WTC11 (cell line): ENCODE measurements at regions not wholly inside any gene's neighbourhood (a gene's known extent, or its start where the extent isn't known, plus 50 kb on each side); places are given as distances from the start of the nearest gene placed in this dataset.

Experiments
- ATAC-seq: fragments of 200-7000 bp; cut with Tn5 transposase; 2 replicates; pipeline ENCODE4 v1.10.0; 2021; ENCODE audit warnings: mild to moderate bottlenecking, moderate library complexity
- CTCF ChIA-PET: fragments of 300-600 bp; sonication (Branson Sonifier 250); formaldehyde crosslinking; loops from one replicate; lab custom pipeline; 2021; ENCODE audit warnings: antibody characterized with exemption; lab: Charles Lee
- POLR2A ChIA-PET: fragments of 350-600 bp; sonication (Branson Sonifier 250); formaldehyde crosslinking; loops from one replicate; lab custom pipeline; 2021; ENCODE audit warnings: antibody characterized with exemption; lab: Charles Lee
- DNase-seq: peaks from one replicate; pipeline ENCODE4 v3.0.0; 2021; ENCODE audit warnings: low spot score
- H3K27ac Mint-ChIP-seq: 2 replicates; pipeline ENCODE4 v1.8.0; 2021; ENCODE audit warnings: mixed read lengths
- H3K27me3 Mint-ChIP-seq: 2 replicates; pipeline ENCODE4 v1.8.0; 2021; ENCODE audit warnings: low read depth, mild to moderate bottlenecking, moderate library complexity, mixed read lengths
- H3K36me3 Mint-ChIP-seq: 2 replicates; pipeline ENCODE4 v1.8.0; 2021; ENCODE audit warnings: mixed read lengths
- H3K4me1 Mint-ChIP-seq: 2 replicates; pipeline ENCODE4 v1.8.0; 2022; ENCODE audit warnings: mixed read lengths
- H3K4me3 Mint-ChIP-seq: 2 replicates; pipeline ENCODE4 v1.8.0; 2021; ENCODE audit warnings: mild to moderate bottlenecking, moderate library complexity, mixed read lengths
- H3K9me3 Mint-ChIP-seq: 2 replicates; pipeline ENCODE4 v1.8.0; 2021; ENCODE audit warnings: mixed read lengths
- CBFB ChIP-seq: sonication (generic); formaldehyde crosslinking; IDR thresholded peaks from 2 replicates; pipeline ENCODE4 v1.8.1; 2022; ENCODE audit warnings: mild to moderate bottlenecking, low read depth, missing genetic modification reagents
- FOXK1 ChIP-seq: sonication (generic); formaldehyde crosslinking; IDR thresholded peaks from 2 replicates; pipeline ENCODE4 v1.8.0; 2022; ENCODE audit warnings: mild to moderate bottlenecking, moderate library complexity, missing genetic modification reagents
- FOXP1 ChIP-seq: sonication (generic); formaldehyde crosslinking; IDR thresholded peaks from 2 replicates; pipeline ENCODE4 v1.8.0; 2022; ENCODE audit warnings: missing genetic modification reagents, mild to moderate bottlenecking, moderate library complexity, borderline replicate concordance
- GRHL2 ChIP-seq: fragments of 250-450 bp; sonication (Bioruptor Pico); IDR thresholded peaks from 2 replicates; pipeline ENCODE4 v1.8.0; 2022; ENCODE audit warnings: mild to moderate bottlenecking, moderate library complexity; ENCODE audit not compliant: insufficient replicate concordance, severe bottlenecking
- HMGA2 ChIP-seq: fragments of 250-450 bp; sonication (Bioruptor Pico); IDR thresholded peaks from 2 replicates; pipeline ENCODE4 v1.4.0; 2021; ENCODE audit warnings: mild to moderate bottlenecking, moderate library complexity
- JAZF1 ChIP-seq: fragments of 250-450 bp; sonication (Bioruptor Pico); IDR thresholded peaks from 2 replicates; pipeline ENCODE4 v1.9.0; 2021; ENCODE audit warnings: moderate library complexity, mild to moderate bottlenecking, inconsistent platforms
- NFE2L1 ChIP-seq: sonication (generic); formaldehyde crosslinking; IDR thresholded peaks from 2 replicates; pipeline ENCODE4 v1.8.1; 2023; ENCODE audit warnings: missing genetic modification reagents
- NR2C2 ChIP-seq: sonication (generic); formaldehyde crosslinking; IDR thresholded peaks from 2 replicates; pipeline ENCODE4 v1.8.0; 2022; ENCODE audit warnings: mild to moderate bottlenecking, missing genetic modification reagents
- PRRX2 ChIP-seq: fragments of 250-450 bp; sonication (Bioruptor Pico); IDR thresholded peaks from 2 replicates; pipeline ENCODE4 v1.8.0; 2021; ENCODE audit warnings: mild to moderate bottlenecking
- RORB ChIP-seq: fragments of 250-450 bp; sonication (Bioruptor Pico); IDR thresholded peaks from 2 replicates; pipeline ENCODE4 v1.9.0; 2021; ENCODE audit warnings: mild to moderate bottlenecking
- SOX15 ChIP-seq: fragments of 250-450 bp; sonication (Bioruptor Pico); IDR thresholded peaks from 2 replicates; pipeline ENCODE4 v1.9.0; 2021; ENCODE audit warnings: mild to moderate bottlenecking
- TP53 ChIP-seq: sonication (generic); formaldehyde crosslinking; IDR thresholded peaks from 2 replicates; pipeline ENCODE4 v1.8.1; 2023; ENCODE audit warnings: mild to moderate bottlenecking, missing genetic modification reagents
- ZNF263 ChIP-seq: sonication (generic); formaldehyde crosslinking; IDR thresholded peaks from 2 replicates; pipeline ENCODE4 v1.8.1; 2022; ENCODE audit warnings: low read depth, mild to moderate bottlenecking, moderate library complexity, missing genetic modification reagents
- ZNF416 ChIP-seq: fragments of 250-450 bp; sonication (Bioruptor Pico); IDR thresholded peaks from 2 replicates; pipeline ENCODE4 v1.9.0; 2021; ENCODE audit warnings: mild to moderate bottlenecking, inconsistent platforms
- ZNF423 ChIP-seq: fragments of 250-450 bp; sonication (Bioruptor Pico); IDR thresholded peaks from 2 replicates; pipeline ENCODE4 v2.1.2; 2022; ENCODE audit warnings: mild to moderate bottlenecking, moderate library complexity
- TF ChIP-seq, protein P1 (sequence below): fragments of 250-450 bp; sonication (Bioruptor Pico); IDR thresholded peaks from 2 replicates; pipeline ENCODE4 v1.8.0; 2021; ENCODE audit warnings: mild to moderate bottlenecking
- TF ChIP-seq, protein P2 (sequence below): sonication (generic); formaldehyde crosslinking; IDR thresholded peaks from 2 replicates; pipeline ENCODE4 v1.8.1; 2023; ENCODE audit warnings: mild to moderate bottlenecking, missing genetic modification reagents, moderate library complexity
- TF ChIP-seq, protein P3 (sequence below): sonication (generic); formaldehyde crosslinking; IDR thresholded peaks from 2 replicates; pipeline ENCODE4 v1.8.0; 2022; ENCODE audit warnings: mild to moderate bottlenecking, missing genetic modification reagents
- TF ChIP-seq, protein P4 (sequence below): fragments of 250-450 bp; sonication (Bioruptor Pico); IDR thresholded peaks from 2 replicates; pipeline ENCODE4 v1.9.0; 2021; ENCODE audit warnings: mild to moderate bottlenecking
- TF ChIP-seq, protein P5 (sequence below): fragments of 250-450 bp; sonication (Bioruptor Pico); IDR thresholded peaks from 2 replicates; pipeline ENCODE4 v2.1.2; 2022; ENCODE audit warnings: mild to moderate bottlenecking, moderate library complexity

DNA sequence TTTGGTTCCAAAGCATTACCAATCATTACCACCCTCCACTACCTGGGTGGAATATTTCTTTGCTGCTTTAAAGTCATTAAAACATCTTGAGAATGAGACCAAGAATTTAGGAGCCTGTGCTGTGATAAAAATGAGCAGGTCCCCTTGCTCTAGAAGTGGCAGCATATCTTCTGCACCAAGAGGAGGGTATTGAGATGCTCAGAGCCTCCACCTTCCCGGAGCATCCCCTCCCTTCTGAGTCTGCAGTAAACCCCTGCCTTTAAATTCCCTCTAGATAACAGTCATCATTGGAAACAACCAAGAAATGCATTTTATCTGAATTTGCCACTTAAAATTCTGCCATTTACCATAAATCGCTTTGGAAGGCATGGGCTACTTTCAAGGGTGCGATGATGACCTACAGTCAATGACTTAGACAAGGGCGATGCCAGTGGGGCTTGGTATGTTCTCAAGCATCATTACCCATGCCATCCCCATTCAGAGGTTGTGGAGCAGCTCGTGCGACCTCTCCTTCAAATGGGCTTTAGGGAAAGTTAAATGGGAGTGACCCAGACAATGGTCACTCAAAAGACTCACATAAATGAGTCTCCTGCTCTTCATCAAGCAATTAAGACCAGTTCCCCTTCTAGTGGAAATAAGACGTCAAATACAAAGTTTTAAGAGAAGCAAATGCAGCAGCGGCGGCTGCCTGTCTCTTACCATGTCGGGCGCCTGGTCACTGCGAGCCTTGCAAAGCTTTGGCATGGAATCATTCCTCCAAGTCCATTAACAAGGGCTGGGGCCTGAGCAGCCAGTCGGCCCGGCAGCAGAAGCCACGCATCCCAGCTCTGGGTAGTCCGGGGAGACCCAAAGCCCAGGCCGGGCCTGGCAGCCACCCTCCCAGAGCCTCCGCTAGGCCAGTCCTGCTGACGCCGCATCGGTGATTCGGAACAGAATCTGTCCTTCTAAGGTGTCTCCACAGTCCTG lies 334.5 kb downstream of the TMEM121 start (continued):
- TF ChIP-seq, protein P1, sequence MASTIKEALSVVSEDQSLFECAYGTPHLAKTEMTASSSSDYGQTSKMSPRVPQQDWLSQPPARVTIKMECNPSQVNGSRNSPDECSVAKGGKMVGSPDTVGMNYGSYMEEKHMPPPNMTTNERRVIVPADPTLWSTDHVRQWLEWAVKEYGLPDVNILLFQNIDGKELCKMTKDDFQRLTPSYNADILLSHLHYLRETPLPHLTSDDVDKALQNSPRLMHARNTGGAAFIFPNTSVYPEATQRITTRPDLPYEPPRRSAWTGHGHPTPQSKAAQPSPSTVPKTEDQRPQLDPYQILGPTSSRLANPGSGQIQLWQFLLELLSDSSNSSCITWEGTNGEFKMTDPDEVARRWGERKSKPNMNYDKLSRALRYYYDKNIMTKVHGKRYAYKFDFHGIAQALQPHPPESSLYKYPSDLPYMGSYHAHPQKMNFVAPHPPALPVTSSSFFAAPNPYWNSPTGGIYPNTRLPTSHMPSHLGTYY (CRISPR knock-in tag) = no peak
- no peak for TF ChIP-seq JAZF1 (CRISPR knock-in tag)
- no peak for TF ChIP-seq ZNF423 (CRISPR knock-in tag)
- TF ChIP-seq ZNF263 (CRISPR knock-in tag) = no peak
- TF ChIP-seq HMGA2 (CRISPR knock-in tag) = no peak
- TF ChIP-seq, protein P2, sequence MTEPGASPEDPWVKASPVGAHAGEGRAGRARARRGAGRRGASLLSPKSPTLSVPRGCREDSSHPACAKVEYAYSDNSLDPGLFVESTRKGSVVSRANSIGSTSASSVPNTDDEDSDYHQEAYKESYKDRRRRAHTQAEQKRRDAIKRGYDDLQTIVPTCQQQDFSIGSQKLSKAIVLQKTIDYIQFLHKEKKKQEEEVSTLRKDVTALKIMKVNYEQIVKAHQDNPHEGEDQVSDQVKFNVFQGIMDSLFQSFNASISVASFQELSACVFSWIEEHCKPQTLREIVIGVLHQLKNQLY (CRISPR knock-in tag) = no peak

DNA sequence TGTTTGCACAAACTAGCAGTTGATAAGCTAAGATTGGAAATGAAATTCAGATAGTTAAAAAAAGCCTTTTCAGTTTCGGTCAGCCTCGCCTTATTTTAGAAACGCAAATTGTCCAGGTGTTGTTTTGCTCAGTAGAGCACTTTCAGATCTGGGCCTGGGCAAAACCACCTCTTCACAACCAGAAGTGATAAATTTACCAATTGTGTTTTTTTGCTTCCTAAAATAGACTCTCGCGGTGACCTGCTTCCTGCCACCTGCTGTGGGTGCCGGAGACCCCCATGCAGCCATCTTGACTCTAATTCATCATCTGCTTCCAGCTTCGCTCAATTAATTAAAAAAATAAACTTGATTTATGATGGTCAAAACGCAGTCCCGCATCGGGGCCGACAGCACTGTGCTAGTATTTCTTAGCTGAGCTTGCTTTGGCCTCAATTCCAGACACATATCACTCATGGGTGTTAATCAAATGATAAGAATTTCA lies 335.6 kb downstream of the TMEM121 start:
- Mint-ChIP-seq H3K4me1 (no peaks in the 10 kb centered on the region), H3K27ac (no peak overlapping the region), H3K9me3 (peaks cover 30% of the 10 kb centered on the region), H3K36me3 (peaks cover 43% of the 10 kb centered on the region), H3K4me3 (no peak overlapping the region), H3K27me3 (peaks cover 4% of the 10 kb centered on the region)
- CTCF ChIA-PET = no interaction called here
- POLR2A ChIA-PET = no interaction called here
- ATAC-seq (no peak), DNase-seq (peak; percentile 3)
- TF ChIP-seq ZNF416 (no peak), CBFB (no peak), PRRX2 (CRISPR knock-in tag) (no peak), RORB (CRISPR knock-in tag) (no peak), SOX15 (CRISPR knock-in tag) (no peak)
- TF ChIP-seq, protein P3, sequence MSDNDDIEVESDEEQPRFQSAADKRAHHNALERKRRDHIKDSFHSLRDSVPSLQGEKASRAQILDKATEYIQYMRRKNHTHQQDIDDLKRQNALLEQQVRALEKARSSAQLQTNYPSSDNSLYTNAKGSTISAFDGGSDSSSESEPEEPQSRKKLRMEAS (CRISPR knock-in tag) = no peak

DNA sequence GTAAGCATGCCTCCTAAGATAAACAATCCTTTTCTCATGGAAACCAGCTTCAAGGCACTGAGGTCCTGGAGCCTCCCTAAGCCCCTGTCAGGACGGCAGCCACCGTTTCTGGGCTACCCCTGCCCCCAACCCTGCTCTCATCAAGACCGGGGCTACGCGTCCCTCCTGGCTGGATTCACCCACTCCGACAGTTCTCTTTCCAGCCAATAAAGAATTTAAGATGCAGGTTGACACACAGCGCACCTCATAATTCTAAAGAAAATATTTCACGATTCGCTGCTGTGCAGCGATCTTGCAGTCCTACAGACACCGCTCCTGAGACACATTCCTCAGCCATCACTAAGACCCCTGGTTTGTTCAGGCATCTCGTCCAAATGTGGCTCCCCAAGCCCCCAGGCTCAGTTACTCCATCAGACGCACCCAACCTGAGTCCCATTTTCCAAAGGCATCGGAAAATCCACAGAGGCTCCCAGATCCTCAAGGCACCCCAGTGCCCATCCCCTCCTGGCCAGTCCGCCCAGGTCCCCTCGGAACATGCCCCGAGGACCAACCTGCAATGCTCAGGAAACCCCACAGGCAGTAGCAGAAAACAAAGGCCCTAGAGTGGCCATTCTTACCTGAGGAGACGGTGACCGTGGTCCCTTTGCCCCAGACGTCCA lies 336.3 kb downstream of the TMEM121 start:
- TF ChIP-seq FOXK1 (CRISPR knock-in tag) (no peak), FOXP1 (CRISPR knock-in tag) (no peak), TP53 (CRISPR knock-in tag) (no peak), NR2C2 (CRISPR knock-in tag) (no peak), NFE2L1 (CRISPR knock-in tag) (no peak), GRHL2 (no peak)
- TF ChIP-seq, protein P3 (CRISPR knock-in tag) = no peak
- TF ChIP-seq, protein P4, sequence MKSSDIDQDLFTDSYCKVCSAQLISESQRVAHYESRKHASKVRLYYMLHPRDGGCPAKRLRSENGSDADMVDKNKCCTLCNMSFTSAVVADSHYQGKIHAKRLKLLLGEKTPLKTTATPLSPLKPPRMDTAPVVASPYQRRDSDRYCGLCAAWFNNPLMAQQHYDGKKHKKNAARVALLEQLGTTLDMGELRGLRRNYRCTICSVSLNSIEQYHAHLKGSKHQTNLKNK (CRISPR knock-in tag) = no peak
- TF ChIP-seq, protein P5, sequence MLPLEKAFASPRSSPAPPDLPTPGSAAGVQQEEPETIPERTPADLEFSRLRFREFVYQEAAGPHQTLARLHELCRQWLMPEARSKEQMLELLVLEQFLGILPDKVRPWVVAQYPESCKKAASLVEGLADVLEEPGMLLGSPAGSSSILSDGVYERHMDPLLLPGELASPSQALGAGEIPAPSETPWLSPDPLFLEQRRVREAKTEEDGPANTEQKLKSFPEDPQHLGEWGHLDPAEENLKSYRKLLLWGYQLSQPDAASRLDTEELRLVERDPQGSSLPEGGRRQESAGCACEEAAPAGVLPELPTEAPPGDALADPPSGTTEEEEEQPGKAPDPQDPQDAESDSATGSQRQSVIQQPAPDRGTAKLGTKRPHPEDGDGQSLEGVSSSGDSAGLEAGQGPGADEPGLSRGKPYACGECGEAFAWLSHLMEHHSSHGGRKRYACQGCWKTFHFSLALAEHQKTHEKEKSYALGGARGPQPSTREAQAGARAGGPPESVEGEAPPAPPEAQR (CRISPR knock-in tag) = no peak
- POLR2A ChIA-PET = no interaction called here
- CTCF ChIA-PET = no interaction called here
- peaks cover 4% of the 10 kb centered on the region for H3K27me3 Mint-ChIP-seq
- peaks cover 30% of the 10 kb centered on the region for H3K9me3 Mint-ChIP-seq
- ATAC-seq (no peak), DNase-seq (no peak)
- no peak overlapping the region for H3K27ac Mint-ChIP-seq
- H3K4me3 Mint-ChIP-seq = no peak overlapping the region
- H3K36me3 Mint-ChIP-seq = peaks cover 43% of the 10 kb centered on the region
- H3K4me1 Mint-ChIP-seq = no peaks in the 10 kb centered on the region
